Aorta (tissue), 5 donors: ENCODE measurements at regions not wholly inside any gene's neighbourhood (a gene's known extent, or its start where the extent isn't known, plus 50 kb on each side); places are given as distances from the start of the nearest gene placed in this dataset.

Experiments used
- ATAC-seq: fragments of 200-7000 bp; cut with Tn5 transposase; one replicate; pipeline ENCODE4 v1.9.1; 2022; ENCODE audit warnings: moderate library complexity; ENCODE audit not compliant: low FRiP score
- DNase-seq, 2 donors: peaks; one replicate each; pipeline ENCODE4 v3.0.0-alpha.2; 2020
- H3K27ac ChIP-seq, 2 donors: one replicate each; pipeline ENCODE4 v1.5.1; 2013; ENCODE audit warnings: low read length in 2 of 2, mild to moderate bottlenecking in 2 of 2, moderate library complexity in 2 of 2, control low read depth in 1 of 2, inconsistent platforms in 1 of 2, low read depth in 1 of 2
- H3K27me3 ChIP-seq, 2 donors: one replicate each; pipeline ENCODE4 v1.6.1; 2013; ENCODE audit warnings: control low read depth in 1 of 2, low read length in 1 of 2, mild to moderate bottlenecking in 1 of 2, moderate library complexity in 1 of 2; ENCODE audit not compliant: insufficient read depth in 2 of 2, control insufficient read depth in 1 of 2
- H3K36me3 ChIP-seq, 2 donors: one replicate each; pipeline ENCODE4 v1.6.1; 2013; ENCODE audit warnings: control low read depth in 1 of 2, low read length in 1 of 2, mild to moderate bottlenecking in 1 of 2; ENCODE audit not compliant: insufficient read depth in 2 of 2, control insufficient read depth in 1 of 2
- H3K4me1 ChIP-seq, 2 donors: one replicate each; pipeline ENCODE4 v1.6.1; 2013; ENCODE audit warnings: low read length in 2 of 2, control low read depth in 1 of 2, mild to moderate bottlenecking in 1 of 2, moderate library complexity in 1 of 2; ENCODE audit not compliant: insufficient read depth in 2 of 2, control insufficient read depth in 1 of 2
- H3K4me3 ChIP-seq, 2 donors: one replicate each; pipeline ENCODE4 v1.5.1; 2013; ENCODE audit warnings: low read length in 2 of 2, control low read depth in 1 of 2, mild to moderate bottlenecking in 1 of 2
- H3K9me3 ChIP-seq: one replicate; pipeline ENCODE4 v1.6.1; 2013; ENCODE audit warnings: mild to moderate bottlenecking, low read length; ENCODE audit not compliant: control insufficient read depth
- WGBS, 2 donors: extraction: QIAGEN DNeasy Blood & Tissue Kit; methylation state at CpG; one replicate each; pipeline ENCODE4 v1.1.7; 2013; 5-methylcytosine and 5-hydroxymethylcytosine counted together
- intact Hi-C, 2 donors: fragments of 100-400 bp; cut with DNase I; formaldehyde crosslinking; loops; one replicate each; pipeline versions ENCODE4 v1.14.2 to v1.15.0; 2022
- donor health status: healthy with polysubstance abuse.
- donor health status: Bipolar disorder and iron deficiency.
- donor health status: DM: no; HTN: no; CAD: no.
- donor health status: DM: no; HTN: no; CAD: no.
- donor health status: DM: yes; HTN: yes; CAD: no.

DNA sequence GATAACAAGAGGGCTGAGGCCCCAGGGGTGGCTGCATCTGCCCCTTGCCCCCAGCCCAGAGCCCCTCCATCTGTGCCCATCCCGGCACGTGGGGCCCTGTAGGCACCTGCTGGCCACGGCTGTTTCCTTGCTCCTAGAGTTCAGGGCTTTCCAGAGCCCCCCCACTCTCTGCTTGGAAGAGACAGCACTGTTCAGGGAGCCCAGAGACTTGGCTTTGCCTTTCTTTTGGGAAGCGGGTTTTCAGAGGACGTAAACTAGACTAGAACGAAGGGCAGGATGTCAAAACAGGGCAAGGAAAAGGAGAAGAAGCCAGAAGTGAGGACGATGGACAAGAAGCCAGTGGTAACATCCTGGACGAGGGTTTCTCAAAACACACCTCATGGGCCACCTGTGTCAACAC lies 163.3 kb upstream of the LHX5 start:
- Histone ChIP-seq H3K27ac (no peak overlapping the region), H3K4me1 (no peaks in the 10 kb centered on the region), H3K4me3 (no peak overlapping the region), H3K36me3 (no peaks in the 10 kb centered on the region), H3K9me3 (peaks cover 2% of the 10 kb centered on the region), H3K27me3 (no peaks in the 10 kb centered on the region)
- ATAC-seq (no peak), DNase-seq (no peak)
- intact Hi-C loops, result no loop called here
- WGBS, 2 donors, result 40 to 47% methylated on average over 8 of the region's 8 CpGs

DNA sequence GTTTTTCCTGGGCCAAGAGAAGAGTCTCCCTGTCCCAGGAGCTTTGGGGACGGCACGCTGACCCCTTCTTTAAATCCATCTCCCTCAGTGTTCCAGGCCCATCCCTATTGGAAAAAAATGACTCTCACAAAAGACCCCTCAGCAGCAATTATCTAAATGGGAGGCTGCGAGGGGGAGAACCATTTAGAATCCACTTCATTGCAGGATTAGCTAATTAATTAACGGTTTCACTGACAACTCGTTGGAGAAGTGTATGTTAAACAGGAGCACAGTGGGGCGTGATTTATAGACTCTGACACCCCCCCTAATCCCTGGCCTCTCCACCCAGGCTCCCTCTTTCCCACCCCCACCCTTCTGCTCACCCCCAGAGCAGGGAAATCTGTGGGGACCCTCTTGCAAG lies 162.8 kb upstream of the LHX5 start:
- no peak overlapping the region for H3K4me3 ChIP-seq
- no peak for DNase-seq
- no peaks in the 10 kb centered on the region for H3K36me3 ChIP-seq
- no peaks in the 10 kb centered on the region for H3K27me3 ChIP-seq
- no peak overlapping the region for H3K27ac ChIP-seq
- no peaks in the 10 kb centered on the region for H3K4me1 ChIP-seq
- intact Hi-C loops, result no loop called here
- peaks cover 2% of the 10 kb centered on the region for H3K9me3 ChIP-seq
- no peak for ATAC-seq
- 38 to 42% methylated on average over 6 of the region's 6 CpGs for WGBS, 2 donors

DNA sequence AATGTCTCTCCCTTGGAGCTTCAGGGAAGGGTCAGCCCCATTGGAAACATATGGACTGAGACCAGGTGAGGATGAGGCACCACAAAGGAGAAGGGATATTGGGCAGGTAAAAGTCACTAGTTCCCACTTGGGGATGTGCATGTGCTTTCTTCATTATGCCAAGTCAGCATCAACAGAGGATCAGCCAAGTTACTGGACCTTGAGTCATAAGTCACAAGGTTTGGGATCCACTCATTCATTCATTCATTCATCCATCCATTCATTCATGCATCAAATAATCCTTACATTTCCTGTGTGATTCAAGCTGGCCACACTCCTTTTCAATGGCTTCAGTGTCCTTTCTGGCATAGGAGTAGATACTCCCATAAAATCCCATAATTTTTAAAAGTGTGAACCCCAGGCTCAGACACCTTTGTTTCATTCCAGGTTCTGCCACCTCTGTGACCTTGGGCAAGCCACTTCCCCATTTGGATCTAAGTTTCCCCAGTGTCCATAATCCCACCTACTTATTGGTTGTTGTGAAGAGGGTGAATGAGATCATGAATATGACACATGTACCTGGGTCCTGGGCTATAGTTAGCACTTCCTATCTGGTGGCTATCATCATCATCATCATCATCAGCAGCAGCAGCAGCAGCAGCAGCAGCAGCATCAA lies 162.1 kb upstream of the LHX5 start:
- Histone ChIP-seq H3K4me3 (no peak overlapping the region), H3K27me3 (no peaks in the 10 kb centered on the region), H3K36me3 (no peaks in the 10 kb centered on the region), H3K4me1 (no peaks in the 10 kb centered on the region), H3K27ac (no peak overlapping the region), H3K9me3 (peaks cover 2% of the 10 kb centered on the region)
- intact Hi-C loops, result no loop called here
- no peak for DNase-seq
- no peak for ATAC-seq

DNA sequence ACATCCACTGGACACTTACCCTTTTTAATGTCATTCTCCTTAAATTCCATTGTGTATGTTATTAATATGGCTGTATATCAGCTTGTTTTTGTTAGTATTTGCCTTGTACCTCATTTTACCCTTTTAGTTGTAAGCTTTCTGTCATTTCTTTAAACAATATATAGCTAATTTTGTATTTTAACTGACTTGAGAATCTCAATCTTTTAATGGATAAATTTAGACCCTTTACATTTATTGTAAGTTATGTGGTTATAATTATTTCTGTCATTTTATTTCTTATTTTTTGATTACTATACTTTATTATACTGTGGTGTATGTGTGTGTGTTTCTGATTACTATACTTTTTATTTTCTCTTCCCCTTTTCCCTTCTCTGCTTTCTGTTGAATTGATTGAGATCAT lies 159.0 kb upstream of the LHX5 start:
- H3K4me1 ChIP-seq, result no peaks in the 10 kb centered on the region
- DNase-seq (no peak), ATAC-seq (no peak)
- H3K27me3 ChIP-seq, result no peaks in the 10 kb centered on the region
- peaks cover 9% of the 10 kb centered on the region for H3K9me3 ChIP-seq
- H3K27ac ChIP-seq, result no peak overlapping the region
- H3K4me3 ChIP-seq, result no peak overlapping the region
- intact Hi-C loops, result no loop called here
- no peaks in the 10 kb centered on the region for H3K36me3 ChIP-seq

DNA sequence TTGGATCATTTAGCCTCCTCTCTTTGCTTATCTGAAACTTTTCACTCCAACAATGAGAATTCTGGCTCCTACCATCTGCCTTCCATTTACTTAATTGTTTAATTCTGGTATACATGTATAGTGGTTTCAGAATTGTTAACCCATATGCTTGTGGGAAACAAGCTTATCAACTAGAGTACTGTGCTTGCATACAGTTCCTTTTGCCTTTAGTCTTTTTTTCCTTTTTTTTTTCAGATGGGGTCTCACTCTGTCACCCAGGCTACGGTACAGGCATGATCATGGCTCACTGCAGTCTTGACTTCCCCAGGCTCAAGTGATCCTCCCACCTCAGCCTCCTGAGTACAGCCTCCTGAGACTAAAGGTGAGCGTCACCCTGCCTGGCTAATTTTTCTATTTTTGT lies 153.8 kb upstream of the LHX5 start:
- Histone ChIP-seq H3K4me3 (no peak overlapping the region), H3K4me1 (no peaks in the 10 kb centered on the region), H3K27me3 (no peaks in the 10 kb centered on the region), H3K27ac (no peak overlapping the region), H3K36me3 (no peaks in the 10 kb centered on the region), H3K9me3 (peaks cover 14% of the 10 kb centered on the region)
- DNase-seq (no peak), ATAC-seq (no peak)
- WGBS, 2 donors, result 85 to 92% methylated on average over 2 of the region's 2 CpGs
- intact Hi-C loops, result no loop called here

DNA sequence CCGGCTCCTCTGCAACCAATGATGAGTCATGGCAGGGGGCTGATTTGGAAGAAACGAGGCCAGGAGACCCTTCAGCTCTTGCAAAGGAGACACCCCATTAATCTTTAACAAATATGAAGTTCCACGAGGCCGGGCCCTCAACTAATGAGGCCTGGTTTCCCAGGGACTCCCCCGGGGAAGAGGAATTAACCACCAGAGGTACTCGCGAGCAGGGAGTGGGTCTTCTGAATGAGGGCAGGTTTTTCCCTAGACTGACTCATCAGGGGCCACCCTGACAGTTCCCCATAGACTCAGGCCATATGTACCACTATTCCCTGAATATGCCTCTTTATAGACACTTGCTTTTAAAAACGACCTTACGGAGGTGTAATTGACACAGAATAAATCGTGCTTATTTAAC lies 150.7 kb upstream of the LHX5 start:
- H3K36me3 ChIP-seq, result no peaks in the 10 kb centered on the region
- no peaks in the 10 kb centered on the region for H3K27me3 ChIP-seq
- WGBS, 2 donors, result 47 to 49% methylated on average over 10 of the region's 10 CpGs
- no peak for ATAC-seq
- intact Hi-C loops, result no loop called here
- no peaks in the 10 kb centered on the region for H3K4me1 ChIP-seq
- H3K27ac ChIP-seq, result no peak overlapping the region
- peaks cover 8% of the 10 kb centered on the region for H3K9me3 ChIP-seq
- no peak for DNase-seq
- no peak overlapping the region for H3K4me3 ChIP-seq

DNA sequence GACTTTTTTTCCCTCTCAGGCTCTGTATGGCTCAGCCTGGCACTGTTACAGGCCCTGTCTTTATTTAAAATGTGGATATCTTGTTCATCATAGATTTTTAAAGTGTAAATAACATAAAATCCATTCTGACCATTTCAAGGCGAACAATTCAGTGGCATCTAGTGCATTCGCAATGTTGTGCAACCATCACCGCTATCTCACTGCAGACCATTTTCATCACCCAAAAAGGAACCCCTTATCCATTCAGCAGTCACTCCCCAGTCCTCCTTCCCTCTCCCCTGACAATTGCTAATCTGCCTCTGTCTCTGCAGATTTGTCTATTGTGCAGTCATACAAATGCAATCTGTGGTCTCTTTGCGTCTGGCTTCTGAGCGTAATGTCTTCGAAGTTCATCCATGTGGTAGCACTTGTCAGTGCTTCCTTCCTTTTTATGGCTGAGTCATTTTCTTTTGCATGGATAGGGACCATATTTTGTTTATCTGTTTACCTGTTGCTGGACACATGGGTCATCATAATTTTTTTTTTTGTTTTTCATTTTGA lies 148.8 kb upstream of the LHX5 start:
- intact Hi-C loops, result no loop called here
- no peak for DNase-seq
- H3K27me3 ChIP-seq, result no peaks in the 10 kb centered on the region
- no peaks in the 10 kb centered on the region for H3K36me3 ChIP-seq
- H3K27ac ChIP-seq, result no peak overlapping the region
- peaks cover 4% of the 10 kb centered on the region for H3K9me3 ChIP-seq
- WGBS, 2 donors, result 74% methylated on average over 6 of the region's 6 CpGs
- ATAC-seq, result no peak
- no peaks in the 10 kb centered on the region for H3K4me1 ChIP-seq
- no peak overlapping the region for H3K4me3 ChIP-seq

DNA sequence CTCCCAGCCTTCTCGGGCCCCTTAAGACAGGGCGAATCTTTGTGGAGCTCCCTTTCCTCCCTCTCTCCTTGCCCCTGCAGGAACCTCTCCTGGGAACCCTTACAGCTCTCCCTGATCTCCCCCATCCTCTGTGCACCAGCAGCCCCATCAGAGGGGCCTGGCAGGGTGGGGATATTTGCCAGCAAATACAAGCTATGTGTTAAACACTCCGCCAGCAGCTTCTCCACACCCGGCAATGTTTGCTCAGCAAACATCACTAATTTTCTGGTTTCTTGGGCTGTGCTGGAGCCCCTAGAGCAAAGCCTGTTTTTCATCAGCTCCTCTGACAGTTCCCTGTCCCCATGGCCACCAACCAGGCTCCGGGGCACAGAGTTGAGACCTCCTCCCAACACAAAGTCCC lies 147.5 kb upstream of the LHX5 start:
- no peak overlapping the region for H3K27ac ChIP-seq
- H3K9me3 ChIP-seq, result peaks cover 1% of the 10 kb centered on the region
- 12 to 23% methylated on average over 5 of the region's 5 CpGs for WGBS, 2 donors
- no peaks in the 10 kb centered on the region for H3K27me3 ChIP-seq
- ATAC-seq (no peak), DNase-seq (no peak)
- intact Hi-C loops, result no loop called here
- H3K36me3 ChIP-seq, result no peaks in the 10 kb centered on the region
- no peak overlapping the region for H3K4me3 ChIP-seq
- H3K4me1 ChIP-seq, result no peaks in the 10 kb centered on the region

DNA sequence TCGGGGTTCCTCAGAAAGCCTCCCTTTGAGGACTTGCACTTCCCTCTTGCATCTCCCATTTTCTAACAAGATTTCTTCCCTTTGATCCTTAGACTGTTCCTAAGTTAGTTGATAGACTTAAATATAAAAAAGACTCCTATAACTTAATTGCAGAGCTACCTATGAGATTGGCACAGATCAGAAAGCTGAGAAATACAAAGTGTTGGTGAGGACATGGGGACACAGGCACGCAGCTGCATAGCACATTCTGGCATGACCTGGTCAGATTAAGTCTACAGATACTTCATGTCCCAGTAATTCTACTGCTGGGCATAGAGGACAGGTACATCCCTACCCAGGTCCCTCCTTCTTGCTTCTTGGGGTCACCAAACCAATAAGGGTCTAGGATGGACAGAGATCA lies 141.7 kb upstream of the LHX5 start:
- H3K9me3 ChIP-seq, result no peaks in the 10 kb centered on the region
- no peak overlapping the region for H3K27ac ChIP-seq
- H3K4me1 ChIP-seq, result no peaks in the 10 kb centered on the region
- WGBS, 2 donors, result 84 to 85% methylated on average over 2 of the region's 2 CpGs
- H3K4me3 ChIP-seq, result no peak overlapping the region
- H3K36me3 ChIP-seq, result no peaks in the 10 kb centered on the region
- DNase-seq (no peak), ATAC-seq (no peak)
- intact Hi-C loops, result no loop called here
- H3K27me3 ChIP-seq, result peaks cover 0 to 2% of the 10 kb centered on the region in 2 donors
